HCT116 (cell line): ENCODE measurements at regions not wholly inside any gene's neighbourhood (a gene's known extent, or its start where the extent isn't known, plus 50 kb on each side); places are given as distances from the start of the nearest gene placed in this dataset.

Experiments used
- ATAC-seq: fragments of 200-7000 bp; cut with Tn5 transposase; 2 replicates; pipeline ENCODE4 v1.9.1; 2020; ENCODE audit warnings: mild to moderate bottlenecking, moderate library complexity
- BruUV-seq: library from RNA; stranded (reverse); fragments of 400-500 nt; replicated peaks from 2 replicates; lab custom pipeline; 2021; lab: Mats Ljungman, UMichigan
- CTCF ChIA-PET: fragments of 300-600 bp; sonication (Branson Sonifier 250); formaldehyde crosslinking; loops from one replicate; lab custom pipeline; 2021; ENCODE audit warnings: antibody characterized with exemption; lab: Charles Lee
- POLR2A ChIA-PET: fragments of 300-600, 350-600 bp; sonication (Branson Sonifier 250); formaldehyde crosslinking; loops from one replicate; lab custom pipeline; 2021; ENCODE audit warnings: antibody characterized with exemption; lab: Charles Lee
- RAD21 ChIA-PET, 2 experiments: fragments of 300-600 bp; sonication (Branson Sonifier 250); formaldehyde crosslinking; loops; one replicate each; lab custom pipeline; 2023; ENCODE audit warnings: low total read pairs in 2 of 2; ENCODE audit not compliant: uncharacterized antibody in 2 of 2, unreplicated experiment in 2 of 2, low non-redundant PET in 1 of 2; lab: Charles Lee
- DNase-seq: peaks from one replicate; pipeline ENCODE4 v3.0.0-alpha.2; 2010; ENCODE audit warnings: low read depth, low spot score
- H2AFZ ChIP-seq: fragments of 200-600 bp; shearing (Covaris generic), sonication (generic); 2 replicates; pipeline ENCODE4 v1.6.1; 2017; ENCODE audit warnings: low read depth, mixed run types, mixed read lengths, antibody characterized with exemption, low read length; ENCODE audit not compliant: poor library complexity, severe bottlenecking
- H3K27ac ChIP-seq: 2 replicates; pipeline ENCODE4 v1.5.1; 2012; ENCODE audit warnings: low read depth, low read length
- H3K27me3 ChIP-seq: fragments of 200-600 bp; sonication (generic); 2 replicates; pipeline ENCODE4 v1.6.1; 2016; ENCODE audit warnings: mixed run types, low read length, mixed read lengths; ENCODE audit not compliant: insufficient read depth
- H3K36me3 ChIP-seq, 2 experiments: fragments of 200-500 bp in 1 of 2; fragments of 200-600 bp in 1 of 2; sonication (Bioruptor generic) in 1 of 2; sonication (generic) in 1 of 2; 2 replicates each; pipeline versions ENCODE4 v1.5.1 to v1.6.1; 2014 to 2016; ENCODE audit warnings: low read length in 2 of 2, inconsistent platforms in 1 of 2, mixed read lengths in 1 of 2, mixed run types in 1 of 2; ENCODE audit not compliant: insufficient read depth in 2 of 2, control insufficient read depth in 1 of 2
- H3K4me1 ChIP-seq, 2 experiments: fragments of 200-600 bp in 1 of 2; sonication (generic) in 1 of 2; 2 replicates each; pipeline versions ENCODE4 v1.5.1 to v1.6.1; 2012 to 2017; ENCODE audit warnings: low read length in 2 of 2, inconsistent platforms in 1 of 2, mild to moderate bottlenecking in 1 of 2, mixed read lengths in 1 of 2, mixed run types in 1 of 2, moderate library complexity in 1 of 2; ENCODE audit not compliant: insufficient read depth in 2 of 2, control insufficient read depth in 1 of 2
- H3K4me2 ChIP-seq: fragments of 200-600 bp; sonication (generic); 2 replicates; pipeline ENCODE4 v1.6.1; 2017; ENCODE audit warnings: mixed run types, low read length, mixed read lengths
- H3K4me3 ChIP-seq, 2 experiments: fragments of 200-600 bp in 1 of 2; sonication (generic) in 1 of 2; replicated peaks in 1 of 2; 2 replicates each; pipeline ENCODE4 v1.5.1; 2011 to 2016; ENCODE audit warnings: low read length in 2 of 2, control low read depth in 1 of 2, low read depth in 1 of 2, mild to moderate bottlenecking in 1 of 2, mixed read lengths in 1 of 2, mixed run types in 1 of 2
- H3K79me2 ChIP-seq: fragments of 200-600 bp; sonication (generic); 2 replicates; pipeline ENCODE4 v1.6.1; 2017; ENCODE audit warnings: mild to moderate bottlenecking, mixed run types, low read length, moderate library complexity, mixed read lengths; ENCODE audit not compliant: insufficient read depth
- H3K9ac ChIP-seq: fragments of 200-600 bp; sonication (generic); 2 replicates; pipeline ENCODE4 v1.6.1; 2016; ENCODE audit warnings: low read length, mixed read lengths
- H3K9me2 ChIP-seq: fragments of 200-600 bp; sonication (generic), shearing (Covaris generic); 2 replicates; pipeline ENCODE4 v1.6.1; 2017; ENCODE audit warnings: mixed run types, mild to moderate bottlenecking, moderate library complexity; ENCODE audit not compliant: insufficient read depth
- H3K9me3 ChIP-seq, 2 experiments: fragments of 200-500 bp in 1 of 2; fragments of 200-600 bp in 1 of 2; sonication (Bioruptor generic) in 1 of 2; sonication (generic) in 1 of 2; 2 replicates each; pipeline ENCODE4 v1.6.1; 2014 to 2017; ENCODE audit warnings: low read length in 2 of 2, mixed read lengths in 2 of 2, inconsistent platforms in 1 of 2, low read depth in 1 of 2, mild to moderate bottlenecking in 1 of 2, mixed run types in 1 of 2, moderate library complexity in 1 of 2; ENCODE audit not compliant: control insufficient read depth in 1 of 2, insufficient read depth in 1 of 2
- H4K20me1 ChIP-seq: fragments of 200-600 bp; sonication (generic), shearing (Covaris generic); 2 replicates; pipeline ENCODE4 v1.6.1; 2017; ENCODE audit warnings: mixed run types, mild to moderate bottlenecking, moderate library complexity; ENCODE audit not compliant: insufficient read depth
- CBX3 ChIP-seq: IDR thresholded peaks from 2 replicates; pipeline ENCODE4 v1.6.1; 2012; ENCODE audit warnings: low read depth
- CTCF ChIP-seq, 3 experiments: fragments of 200-600 bp in 1 of 3; sonication (generic) in 1 of 3; IDR thresholded peaks in 2 of 3; conservative IDR thresholded peaks in 1 of 3; 2 replicates each; pipeline ENCODE4 v1.5.1; 2012 to 2017; ENCODE audit warnings: low read depth in 2 of 3, low read length in 2 of 3, antibody characterized with exemption in 1 of 3, borderline replicate concordance in 1 of 3, control low read depth in 1 of 3, mild to moderate bottlenecking in 1 of 3, mixed read lengths in 1 of 3, mixed run types in 1 of 3, moderate library complexity in 1 of 3; ENCODE audit not compliant: insufficient read depth in 1 of 3
- EGR1 ChIP-seq: IDR thresholded peaks from 2 replicates; pipeline ENCODE4 v1.6.1; 2012; ENCODE audit warnings: low read depth
- ELF1 ChIP-seq: IDR thresholded peaks from 2 replicates; pipeline ENCODE4 v1.6.1; 2012; ENCODE audit warnings: low read depth, borderline replicate concordance
- EZH2 ChIP-seq: fragments of 200-600 bp; sonication (generic); IDR thresholded peaks from 2 replicates; pipeline ENCODE4 v1.6.1; 2017; ENCODE audit warnings: antibody characterized with exemption, mixed run types
- EZH2phosphoT487 ChIP-seq: fragments of 200-600 bp; IDR thresholded peaks from 2 replicates; pipeline ENCODE4 v1.6.1; 2018; ENCODE audit warnings: antibody characterized with exemption, borderline replicate concordance
- JUND ChIP-seq: IDR thresholded peaks from 2 replicates; pipeline ENCODE4 v1.6.1; 2012
- MAX ChIP-seq: IDR thresholded peaks from 2 replicates; pipeline ENCODE4 v1.6.1; 2012
- POLR2A ChIP-seq: IDR thresholded peaks from 2 replicates; pipeline ENCODE4 v1.7.0; 2011; ENCODE audit warnings: borderline replicate concordance; ENCODE audit not compliant: insufficient read depth, insufficient read length; ENCODE audit errors: extremely low read depth
- RAD21 ChIP-seq: IDR thresholded peaks from 2 replicates; pipeline ENCODE4 v1.6.1; 2012; ENCODE audit warnings: low read depth, mild to moderate bottlenecking
- SIN3A ChIP-seq: IDR thresholded peaks from 2 replicates; pipeline ENCODE4 v1.6.1; 2012; ENCODE audit warnings: low read depth
- ZBTB33 ChIP-seq: IDR thresholded peaks from 2 replicates; pipeline ENCODE4 v1.6.1; 2011; ENCODE audit warnings: mild to moderate bottlenecking, low read length, moderate library complexity; ENCODE audit not compliant: insufficient replicate concordance; ENCODE audit errors: extremely low read depth
- ZNF274 ChIP-seq: fragments of 200-500 bp; sonication (Bioruptor generic); IDR thresholded peaks from 2 replicates; pipeline ENCODE4 v1.6.1; 2014; ENCODE audit warnings: mild to moderate bottlenecking, low read depth, low read length, inconsistent platforms
- intact Hi-C: fragments of 100-400 bp; cut with micrococcal nuclease; formaldehyde crosslinking; loops from 2 replicates; pipeline ENCODE4 v1.10.0; 2022
- TF ChIP-seq, protein P1 (sequence below): IDR thresholded peaks from 2 replicates; pipeline ENCODE4 v1.6.1; 2012

DNA sequence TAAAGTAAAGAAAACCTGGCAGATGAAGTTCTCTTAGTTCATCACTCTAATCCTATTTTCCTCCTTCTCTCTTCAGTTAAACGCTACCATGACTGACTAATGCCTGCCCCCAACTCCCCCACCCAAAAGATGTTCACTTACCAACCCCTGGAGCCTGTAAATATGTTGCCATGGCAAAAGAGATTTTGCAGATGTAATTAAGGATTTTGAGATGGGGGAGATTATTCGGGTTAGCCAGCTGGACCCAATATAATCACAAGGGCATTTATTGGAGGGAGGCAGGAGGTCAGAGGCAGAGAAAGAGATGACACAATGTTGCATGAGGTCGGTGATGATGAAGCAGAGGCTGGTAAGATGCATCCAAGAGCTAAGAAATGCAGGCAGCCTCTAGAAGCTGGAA lies 69.3 kb upstream of the PPP2R5A start:
- no peak for DNase-seq
- TF ChIP-seq POLR2A (no peak), RAD21 (no peak), EGR1 (no peak), CBX3 (no peak), JUND (no peak)
- TF ChIP-seq, protein P1, sequence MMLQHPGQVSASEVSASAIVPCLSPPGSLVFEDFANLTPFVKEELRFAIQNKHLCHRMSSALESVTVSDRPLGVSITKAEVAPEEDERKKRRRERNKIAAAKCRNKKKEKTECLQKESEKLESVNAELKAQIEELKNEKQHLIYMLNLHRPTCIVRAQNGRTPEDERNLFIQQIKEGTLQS: no peak
- TF ChIP-seq, all 23 proteins: peak for 0
- ChIA-PET RAD21 (no interaction called here), CTCF (no interaction called here), POLR2A (no interaction called here)
- no peaks in the 10 kb centered on the region for H3K27me3 ChIP-seq
- no peak overlapping the region for H3K9ac ChIP-seq
- no peaks in the 10 kb centered on the region for H3K9me2 ChIP-seq
- intact Hi-C loops: no loop called here
- no peak overlapping the region for H2AFZ ChIP-seq
- H4K20me1 ChIP-seq: no peaks in the 10 kb centered on the region
- no peak overlapping the region for H3K4me3 ChIP-seq
- H3K79me2 ChIP-seq: no peaks in the 10 kb centered on the region
- H3K4me1 ChIP-seq: no peaks in the 10 kb centered on the region
- no peak for ATAC-seq
- no peak overlapping the region for H3K4me2 ChIP-seq
- H3K9me3 ChIP-seq: no peaks in the 10 kb centered on the region
- BruUV-seq: no TSS peak
- H3K27ac ChIP-seq: no peak overlapping the region
- H3K36me3 ChIP-seq: no peaks in the 10 kb centered on the region

GRCh38 chr1:212217633-212218032 lies 67.6 kb upstream of the PPP2R5A start:
- intact Hi-C loops: no loop called here
- no peak overlapping the region for H3K4me2 ChIP-seq
- H3K9me3 ChIP-seq: no peaks in the 10 kb centered on the region
- H3K27me3 ChIP-seq: no peaks in the 10 kb centered on the region
- no peak overlapping the region for H3K4me3 ChIP-seq
- H3K79me2 ChIP-seq: no peaks in the 10 kb centered on the region
- no peak for DNase-seq
- RAD21 ChIA-PET: no interaction called here
- no peaks in the 10 kb centered on the region for H3K36me3 ChIP-seq
- H3K27ac ChIP-seq: no peak overlapping the region
- no peak overlapping the region for H2AFZ ChIP-seq
- ATAC-seq: no peak
- H3K9ac ChIP-seq: no peak overlapping the region
- H3K4me1 ChIP-seq: no peaks in the 10 kb centered on the region
- BruUV-seq: no TSS peak
- H3K9me2 ChIP-seq: no peaks in the 10 kb centered on the region
- H4K20me1 ChIP-seq: no peaks in the 10 kb centered on the region
- no peak for TF ChIP-seq ZNF274
- TF ChIP-seq EGR1: no peak
- no peak for TF ChIP-seq ZBTB33
- no peak for TF ChIP-seq CTCF (IDR thresholded peaks at IDR 0.05 in 2 of 3, conservative IDR thresholded peaks at IDR 0.05 in 1 of 3; ENCODE audit: borderline replicate concordance in 1 of 3, insufficient read depth in 1 of 3, low read depth in 2 of 3, low read length in 2 of 3)
- no peak for TF ChIP-seq EZH2phosphoT487
- TF ChIP-seq ELF1: no peak
- TF ChIP-seq, protein P1: no peak
- no peak for TF ChIP-seq SIN3A
- TF ChIP-seq MAX: no peak
- TF ChIP-seq POLR2A: no peak
- TF ChIP-seq EZH2: no peak
- TF ChIP-seq, all 23 proteins: peak for 0
- POLR2A ChIA-PET: no interaction called here
- CTCF ChIA-PET: no interaction called here
